Stimulated activated effector memory CD8-positive, alpha-beta T cell treated with anti-CD3 and anti-CD28 coated beads, Interleukin-12 subunit alpha, Interleukin-12 subunit beta, amount 100 ng/mL, for 72 hours (primary cell): ENCODE measurements at regions not wholly inside any gene's neighbourhood (a gene's known extent, or its start where the extent isn't known, plus 50 kb on each side); places are given as distances from the start of the nearest gene placed in this dataset.

Experiments used
- ATAC-seq: fragments of 150-1000 bp; cut with Tn5 transposase; 2 replicates; pipeline ENCODE4 v1.10.0; 2021
- DNase-seq, 2 donors: peaks; one replicate each; pipeline ENCODE4 v3.0.0; 2021 to 2022; ENCODE audit warnings: low spot score in 2 of 2
- H3K27ac Mint-ChIP-seq: one replicate; pipeline ENCODE4 v1.8.0; 2022; ENCODE audit warnings: mild to moderate bottlenecking, mixed read lengths
- H3K36me3 Mint-ChIP-seq: one replicate; pipeline ENCODE4 v1.8.0; 2022; ENCODE audit warnings: mild to moderate bottlenecking, mixed read lengths
- H3K4me1 Mint-ChIP-seq: one replicate; pipeline ENCODE4 v1.8.0; 2022; ENCODE audit warnings: mixed read lengths
- H3K4me3 Mint-ChIP-seq: one replicate; pipeline ENCODE4 v1.8.0; 2022; ENCODE audit warnings: mild to moderate bottlenecking, mixed read lengths
- H3K9me3 Mint-ChIP-seq: one replicate; pipeline ENCODE4 v1.8.0; 2022; ENCODE audit warnings: mixed read lengths

GRCh38 chr6:137351890-137352289 lies 132.7 kb upstream of the IFNGR1 start:
- DNase-seq (no peak), ATAC-seq (no peak)
- H3K4me3 Mint-ChIP-seq, result no peak overlapping the region
- H3K36me3 Mint-ChIP-seq, result no peaks in the 10 kb centered on the region
- H3K4me1 Mint-ChIP-seq, result peaks cover 13% of the 10 kb centered on the region
- no peak overlapping the region for H3K27ac Mint-ChIP-seq
- H3K9me3 Mint-ChIP-seq, result no peaks in the 10 kb centered on the region

DNA sequence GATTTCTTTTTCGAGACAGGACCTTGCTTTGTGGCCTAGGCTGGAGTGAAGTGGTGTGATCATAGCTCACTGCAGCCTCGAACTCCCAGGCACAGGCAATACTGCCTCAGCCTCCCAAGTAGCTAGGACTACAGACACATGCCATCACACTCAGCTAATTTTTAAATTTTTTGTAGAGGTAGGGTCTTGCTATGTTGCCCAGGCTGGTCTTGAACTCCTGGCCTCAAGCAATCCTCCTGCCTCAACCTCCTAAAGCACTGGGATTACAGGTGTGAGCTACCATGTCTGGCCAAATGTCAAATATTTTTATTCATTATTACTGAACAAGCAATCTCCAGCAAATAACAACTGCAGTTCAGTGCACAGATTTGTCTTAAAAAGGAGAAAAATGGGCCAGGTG lies 131.7 kb upstream of the IFNGR1 start:
- Mint-ChIP-seq H3K4me1 (peaks cover 13% of the 10 kb centered on the region), H3K27ac (no peak overlapping the region), H3K36me3 (no peaks in the 10 kb centered on the region), H3K4me3 (no peak overlapping the region), H3K9me3 (no peaks in the 10 kb centered on the region)
- DNase-seq (no peak), ATAC-seq (no peak)

DNA sequence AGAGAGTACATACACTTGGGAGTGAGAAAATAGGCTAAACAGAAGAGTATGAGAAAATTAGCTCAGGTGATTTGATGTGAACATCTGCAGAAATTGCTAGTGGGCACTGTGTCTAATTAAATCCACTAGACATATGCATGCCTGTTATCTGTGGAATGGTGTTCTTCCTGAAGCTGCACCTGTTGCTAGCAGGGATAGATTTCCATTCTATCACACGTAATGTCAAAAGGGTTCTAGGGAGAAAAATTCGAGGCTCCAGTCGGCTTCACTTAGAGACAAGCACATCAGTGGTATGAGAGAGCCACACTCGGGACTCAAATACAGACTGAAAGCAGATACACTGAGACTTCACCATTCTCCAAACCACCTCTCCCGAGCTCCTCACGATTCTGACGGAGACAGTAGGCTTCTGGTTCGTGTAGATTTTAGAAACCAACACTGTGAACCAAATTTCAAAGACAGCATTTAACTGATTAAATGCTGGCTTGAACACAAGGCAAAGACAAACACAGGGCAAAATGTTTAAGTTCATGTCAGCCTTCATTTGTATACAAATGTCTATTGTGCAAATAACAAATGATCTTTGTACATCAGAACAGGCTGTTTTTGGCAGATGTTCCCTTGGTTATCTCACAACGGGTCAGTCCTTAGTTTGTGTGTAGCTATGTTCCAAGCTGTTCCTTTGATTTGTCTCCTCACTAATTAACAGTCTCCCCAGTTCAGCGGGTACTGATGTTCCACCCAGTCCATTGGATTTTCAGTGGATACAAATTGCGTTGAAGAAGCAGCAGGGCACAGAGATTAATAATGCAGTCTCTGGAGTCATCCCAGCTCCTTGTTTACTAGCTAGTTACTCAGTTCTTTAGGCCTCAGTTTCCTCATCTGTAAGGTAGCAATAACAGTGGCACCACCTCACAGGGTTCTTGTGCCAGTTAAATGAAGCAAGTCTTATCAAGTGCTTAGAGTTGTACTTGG lies 131.0 kb upstream of the IFNGR1 start:
- H3K9me3 Mint-ChIP-seq, result no peaks in the 10 kb centered on the region
- no peak for ATAC-seq

DNA sequence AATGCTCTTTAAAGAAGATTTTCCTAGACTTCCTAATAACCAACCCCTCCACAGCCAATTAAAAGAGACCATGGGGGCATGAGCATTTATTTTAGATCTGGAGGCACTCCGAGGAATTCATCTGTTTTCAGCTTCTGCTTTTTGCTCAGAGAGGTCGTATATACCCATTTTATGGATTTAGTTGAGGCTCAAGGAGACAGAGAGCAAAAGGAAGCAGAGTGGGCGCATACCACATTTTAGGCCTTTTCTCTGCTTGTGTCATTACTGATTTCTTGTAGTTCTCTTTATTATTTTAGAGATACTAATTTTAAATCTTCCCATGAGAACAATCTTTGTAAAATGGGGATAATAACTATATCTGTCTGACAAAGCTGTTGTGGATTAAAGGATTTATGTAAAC lies 129.6 kb upstream of the IFNGR1 start:
- peaks cover 10% of the 10 kb centered on the region for H3K4me1 Mint-ChIP-seq

More for the DNA sequence above, 131.0 kb upstream of the IFNGR1 start:
- no peak overlapping the region for H3K27ac Mint-ChIP-seq
- peaks cover 13% of the 10 kb centered on the region for H3K4me1 Mint-ChIP-seq
- no peak for DNase-seq
- H3K4me3 Mint-ChIP-seq, result no peak overlapping the region
- H3K36me3 Mint-ChIP-seq, result no peaks in the 10 kb centered on the region

GRCh38 chr6:137343241-137343640 lies 124.1 kb upstream of the IFNGR1 start:
- Mint-ChIP-seq H3K9me3 (no peaks in the 10 kb centered on the region), H3K36me3 (no peaks in the 10 kb centered on the region), H3K27ac (peak overlapping the region; percentile 81), H3K4me1 (peaks cover 13% of the 10 kb centered on the region), H3K4me3 (peak overlapping the region; percentile 72)
- ATAC-seq (no peak), DNase-seq (no peak)

More for the DNA sequence above, 129.6 kb upstream of the IFNGR1 start:
- H3K27ac Mint-ChIP-seq, result no peak overlapping the region
- no peak overlapping the region for H3K4me3 Mint-ChIP-seq
- H3K36me3 Mint-ChIP-seq, result no peaks in the 10 kb centered on the region
- no peak for ATAC-seq
- no peaks in the 10 kb centered on the region for H3K9me3 Mint-ChIP-seq
- DNase-seq, result no peak

- Mint-ChIP-seq H3K4me1 (peaks cover 13% of the 10 kb centered on the region), H3K9me3 (no peaks in the 10 kb centered on the region), H3K36me3 (no peaks in the 10 kb centered on the region), H3K27ac (peak overlapping the region; percentile 81), H3K4me3 (peak overlapping the region; percentile 72)
- DNase-seq, result no peak
- ATAC-seq, result no peak
Observed at GRCh38 chr6:137342607-137343190, 123.5 kb upstream of the IFNGR1 start.

DNA sequence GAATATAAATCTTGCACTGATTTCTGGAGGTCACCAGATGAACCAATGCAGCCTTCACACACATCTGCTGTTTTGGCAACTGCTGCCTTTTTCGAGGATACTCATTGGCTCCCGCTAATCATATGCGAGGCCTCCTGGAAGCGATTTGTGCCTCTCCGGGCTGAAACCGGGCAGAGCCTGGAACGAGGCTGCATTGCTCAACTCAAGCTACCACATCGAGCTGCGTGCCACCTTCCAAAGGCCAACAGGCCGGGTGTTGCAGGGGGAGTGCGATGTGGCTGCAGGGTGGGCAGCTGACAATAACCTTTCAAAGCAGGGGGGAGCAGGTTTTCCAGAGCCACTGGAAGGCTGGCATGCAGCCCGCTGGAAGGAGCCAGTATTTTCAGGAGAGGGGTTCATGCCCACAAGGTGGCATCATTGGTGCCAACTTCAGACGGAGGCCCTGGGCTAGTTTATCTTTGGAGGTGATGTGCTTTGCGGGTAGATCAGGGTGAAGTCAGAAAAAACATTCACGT lies 122.6 kb upstream of the IFNGR1 start:
- H3K4me3 Mint-ChIP-seq, result peak overlapping the region; percentile 72
- H3K4me1 Mint-ChIP-seq, result peaks cover 13% of the 10 kb centered on the region
- ATAC-seq, result peak; percentile 67
- no peaks in the 10 kb centered on the region for H3K36me3 Mint-ChIP-seq
- H3K9me3 Mint-ChIP-seq, result no peaks in the 10 kb centered on the region
- peak overlapping the region; percentile 81 for H3K27ac Mint-ChIP-seq
- DNase-seq, result peak; percentile 13 to 61

GRCh38 chr6:137339929-137340559 lies 120.9 kb upstream of the IFNGR1 start:
- no peak for ATAC-seq
- no peak for DNase-seq
- Mint-ChIP-seq H3K9me3 (no peaks in the 10 kb centered on the region), H3K27ac (no peak overlapping the region), H3K4me1 (peaks cover 13% of the 10 kb centered on the region), H3K36me3 (no peaks in the 10 kb centered on the region), H3K4me3 (no peak overlapping the region)

DNA sequence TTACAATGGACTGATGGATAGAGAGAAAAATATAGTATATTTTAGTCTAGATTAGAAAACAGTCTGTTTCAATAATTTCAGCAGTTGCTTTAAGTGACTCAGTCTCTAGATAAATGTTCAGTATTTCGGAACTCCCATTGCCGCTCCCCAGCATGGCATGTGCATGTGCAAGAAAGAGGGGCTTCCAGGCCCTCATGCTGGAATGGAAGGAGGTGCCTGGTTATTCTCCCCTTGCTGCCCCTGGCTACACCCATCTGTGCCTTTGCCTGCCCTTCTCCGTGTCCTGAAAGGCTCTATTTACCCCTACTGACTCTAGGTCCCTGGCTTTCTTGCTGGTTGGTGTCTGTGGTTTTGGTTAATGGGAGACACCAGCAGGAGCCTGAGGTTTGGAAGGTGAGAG lies 115.7 kb upstream of the IFNGR1 start:
- no peaks in the 10 kb centered on the region for H3K4me1 Mint-ChIP-seq
- no peak overlapping the region for H3K27ac Mint-ChIP-seq
- H3K4me3 Mint-ChIP-seq, result no peak overlapping the region
- no peaks in the 10 kb centered on the region for H3K36me3 Mint-ChIP-seq
- H3K9me3 Mint-ChIP-seq, result no peaks in the 10 kb centered on the region
- DNase-seq, result no peak
- ATAC-seq, result no peak

GRCh38 chr6:137334094-137334493 lies 114.9 kb upstream of the IFNGR1 start:
- no peak for ATAC-seq

DNA sequence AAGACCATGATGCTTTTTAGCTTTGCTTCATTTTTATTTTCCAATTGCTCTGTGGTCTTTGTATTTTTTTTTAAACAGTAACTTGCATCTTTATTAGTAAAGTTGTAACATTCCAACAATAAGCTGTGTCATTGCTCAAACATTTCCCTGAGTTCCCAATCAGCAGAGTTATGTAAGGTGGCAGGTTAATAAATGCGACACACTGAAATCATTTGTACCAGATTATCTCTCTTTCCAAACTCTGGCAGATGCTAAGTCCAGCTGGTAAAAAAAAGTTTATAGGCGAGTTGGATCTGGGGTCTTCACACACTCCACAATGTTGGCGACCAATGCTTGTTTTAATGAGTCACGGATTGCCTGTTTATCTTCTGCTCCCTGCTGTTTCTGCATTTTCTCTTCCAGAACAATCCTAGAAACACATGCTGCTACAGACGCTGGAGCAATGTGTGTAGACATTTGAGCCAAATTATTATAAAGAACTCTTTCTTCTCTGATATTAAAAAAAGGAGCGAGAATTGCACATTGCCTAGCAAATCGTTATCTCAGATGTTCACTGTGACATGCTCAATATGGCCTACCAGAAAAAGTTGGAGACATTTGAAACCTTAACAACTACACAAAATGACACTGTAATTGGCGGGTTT lies 113.6 kb upstream of the IFNGR1 start:
- ATAC-seq (no peak), DNase-seq (no peak)
- no peaks in the 10 kb centered on the region for H3K9me3 Mint-ChIP-seq
- H3K4me3 Mint-ChIP-seq, result no peak overlapping the region
- H3K27ac Mint-ChIP-seq, result no peak overlapping the region
- H3K4me1 Mint-ChIP-seq, result no peaks in the 10 kb centered on the region
- H3K36me3 Mint-ChIP-seq, result no peaks in the 10 kb centered on the region

More at GRCh38 chr6:137334094-137334493, 114.9 kb upstream of the IFNGR1 start:
- H3K9me3 Mint-ChIP-seq, result no peaks in the 10 kb centered on the region
- no peak overlapping the region for H3K4me3 Mint-ChIP-seq
- no peak overlapping the region for H3K27ac Mint-ChIP-seq
- DNase-seq, result no peak
- no peaks in the 10 kb centered on the region for H3K36me3 Mint-ChIP-seq
- H3K4me1 Mint-ChIP-seq, result no peaks in the 10 kb centered on the region

GRCh38 chr6:137323860-137324259 lies 104.7 kb upstream of the IFNGR1 start:
- Mint-ChIP-seq H3K4me3 (no peak overlapping the region), H3K36me3 (no peaks in the 10 kb centered on the region), H3K4me1 (no peaks in the 10 kb centered on the region), H3K27ac (no peak overlapping the region), H3K9me3 (no peaks in the 10 kb centered on the region)
- DNase-seq (no peak), ATAC-seq (peak; percentile 21)

- Mint-ChIP-seq H3K4me1 (no peaks in the 10 kb centered on the region), H3K4me3 (no peak overlapping the region), H3K36me3 (no peaks in the 10 kb centered on the region), H3K27ac (no peak overlapping the region), H3K9me3 (no peaks in the 10 kb centered on the region)
- ATAC-seq (no peak), DNase-seq (no peak)
Observed at GRCh38 chr6:137320271-137320670, 101.1 kb upstream of the IFNGR1 start.

DNA sequence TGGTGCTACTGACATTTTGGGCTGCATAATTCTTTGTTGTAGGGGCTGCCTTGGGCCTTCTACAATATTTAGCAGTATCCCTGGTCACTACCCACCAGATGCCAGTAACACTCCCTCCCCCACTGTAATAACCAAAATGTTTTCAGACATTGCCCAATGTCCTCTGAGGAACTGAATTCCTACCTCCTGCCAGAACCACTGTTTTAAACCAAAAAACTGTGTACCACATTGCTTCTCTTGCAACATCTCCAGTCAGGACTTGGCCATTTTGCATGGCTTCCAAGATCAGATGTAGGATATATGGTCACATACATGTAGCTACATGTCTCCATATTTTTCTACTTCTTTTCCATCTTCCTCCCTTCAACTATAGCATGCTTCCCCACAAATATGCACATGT lies 97.4 kb upstream of the IFNGR1 start:
- no peak for DNase-seq

GRCh38 chr6:137315081-137315480 lies 95.9 kb upstream of the IFNGR1 start:
- no peak overlapping the region for H3K27ac Mint-ChIP-seq
- DNase-seq (no peak), ATAC-seq (no peak)
- no peaks in the 10 kb centered on the region for H3K4me1 Mint-ChIP-seq
- H3K4me3 Mint-ChIP-seq, result no peak overlapping the region
- no peaks in the 10 kb centered on the region for H3K9me3 Mint-ChIP-seq
- H3K36me3 Mint-ChIP-seq, result no peaks in the 10 kb centered on the region

More for the DNA sequence above, 97.4 kb upstream of the IFNGR1 start:
- Mint-ChIP-seq H3K4me3 (no peak overlapping the region), H3K9me3 (no peaks in the 10 kb centered on the region), H3K4me1 (no peaks in the 10 kb centered on the region), H3K27ac (no peak overlapping the region), H3K36me3 (no peaks in the 10 kb centered on the region)
- no peak for ATAC-seq
